A549 (cell line): ENCODE measurements at regions not wholly inside any gene's neighbourhood (a gene's known extent, or its start where the extent isn't known, plus 50 kb on each side); places are given as distances from the start of the nearest gene placed in this dataset.

Experiments used
- KDM1A ChIP-seq: fragments of 200-600 bp; sonication (generic); IDR thresholded peaks from 2 replicates; pipeline ENCODE4 v1.6.1; 2016; ENCODE audit warnings: low read depth, mild to moderate bottlenecking
- NPAS2 ChIP-seq: fragments of 250-450 bp; sonication (Bioruptor Pico); IDR thresholded peaks from 2 replicates; pipeline ENCODE4 v1.8.0; 2022; ENCODE audit warnings: mild to moderate bottlenecking, moderate library complexity, borderline replicate concordance
- TF ChIP-seq, protein P1 (sequence below): fragments of 200-600 bp; sonication (generic); IDR thresholded peaks from 2 replicates; pipeline ENCODE4 v1.6.1; 2016; ENCODE audit warnings: antibody characterized with exemption, mild to moderate bottlenecking, moderate library complexity

DNA sequence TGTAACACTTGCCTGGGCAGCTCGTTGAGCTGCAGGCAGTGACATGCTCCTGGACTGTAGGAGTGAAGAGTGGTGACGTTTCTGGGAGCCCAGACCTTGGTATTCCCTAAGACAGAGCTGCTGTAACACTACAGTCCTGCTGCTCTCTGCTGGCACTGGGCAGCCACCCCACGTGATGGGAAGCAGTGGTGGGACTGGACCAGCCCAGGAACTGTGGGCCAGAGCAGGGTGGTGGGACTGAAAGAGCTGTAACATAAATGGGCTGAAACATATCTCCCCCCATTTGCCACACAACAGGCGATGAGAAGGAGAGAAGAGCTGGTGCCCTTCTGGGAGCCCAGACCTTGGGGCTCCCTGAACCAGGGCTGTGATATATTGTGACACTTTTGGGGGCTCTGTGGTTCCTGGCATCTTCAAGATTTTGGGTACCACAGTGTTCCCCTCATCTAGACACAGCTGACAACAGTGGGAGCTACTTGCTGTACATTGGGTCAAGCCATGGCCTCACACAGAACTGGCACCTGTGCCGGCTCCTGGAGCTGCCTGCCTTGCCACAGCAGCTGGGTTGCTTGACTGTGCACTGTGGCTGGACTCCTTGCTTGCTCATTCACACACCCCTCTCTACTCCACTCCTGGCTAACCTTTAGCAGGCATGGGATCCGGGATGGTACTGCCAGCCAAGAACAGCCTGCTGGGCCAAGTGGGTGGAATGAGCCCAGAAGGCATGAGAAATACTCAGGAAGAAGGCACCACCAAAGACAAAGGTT is 161.3 kb upstream of the PCDH15 start:
- TF ChIP-seq, protein P1, sequence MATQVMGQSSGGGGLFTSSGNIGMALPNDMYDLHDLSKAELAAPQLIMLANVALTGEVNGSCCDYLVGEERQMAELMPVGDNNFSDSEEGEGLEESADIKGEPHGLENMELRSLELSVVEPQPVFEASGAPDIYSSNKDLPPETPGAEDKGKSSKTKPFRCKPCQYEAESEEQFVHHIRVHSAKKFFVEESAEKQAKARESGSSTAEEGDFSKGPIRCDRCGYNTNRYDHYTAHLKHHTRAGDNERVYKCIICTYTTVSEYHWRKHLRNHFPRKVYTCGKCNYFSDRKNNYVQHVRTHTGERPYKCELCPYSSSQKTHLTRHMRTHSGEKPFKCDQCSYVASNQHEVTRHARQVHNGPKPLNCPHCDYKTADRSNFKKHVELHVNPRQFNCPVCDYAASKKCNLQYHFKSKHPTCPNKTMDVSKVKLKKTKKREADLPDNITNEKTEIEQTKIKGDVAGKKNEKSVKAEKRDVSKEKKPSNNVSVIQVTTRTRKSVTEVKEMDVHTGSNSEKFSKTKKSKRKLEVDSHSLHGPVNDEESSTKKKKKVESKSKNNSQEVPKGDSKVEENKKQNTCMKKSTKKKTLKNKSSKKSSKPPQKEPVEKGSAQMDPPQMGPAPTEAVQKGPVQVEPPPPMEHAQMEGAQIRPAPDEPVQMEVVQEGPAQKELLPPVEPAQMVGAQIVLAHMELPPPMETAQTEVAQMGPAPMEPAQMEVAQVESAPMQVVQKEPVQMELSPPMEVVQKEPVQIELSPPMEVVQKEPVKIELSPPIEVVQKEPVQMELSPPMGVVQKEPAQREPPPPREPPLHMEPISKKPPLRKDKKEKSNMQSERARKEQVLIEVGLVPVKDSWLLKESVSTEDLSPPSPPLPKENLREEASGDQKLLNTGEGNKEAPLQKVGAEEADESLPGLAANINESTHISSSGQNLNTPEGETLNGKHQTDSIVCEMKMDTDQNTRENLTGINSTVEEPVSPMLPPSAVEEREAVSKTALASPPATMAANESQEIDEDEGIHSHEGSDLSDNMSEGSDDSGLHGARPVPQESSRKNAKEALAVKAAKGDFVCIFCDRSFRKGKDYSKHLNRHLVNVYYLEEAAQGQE: no peak
- TF ChIP-seq NPAS2 (CRISPR knock-in tag): no peak
- no peak for TF ChIP-seq KDM1A
